BE2C (cell line): ENCODE measurements at regions not wholly inside any gene's neighbourhood (a gene's known extent, or its start where the extent isn't known, plus 50 kb on each side); places are given as distances from the start of the nearest gene placed in this dataset.
A peak's percentile ranks its signal among the peaks of the same experiment; 100 is the strongest.

Experiments used
- DNase-seq: peaks from one replicate; pipeline ENCODE4 v3.0.0-alpha.2; 2020
- H3K27me3 ChIP-seq: fragments of 250-450 bp; sonication (Bioruptor Pico); 2 replicates; pipeline ENCODE4 v1.5.1; 2020; ENCODE audit warnings: mild to moderate bottlenecking
- H3K36me3 ChIP-seq: fragments of 250-450 bp; sonication (Bioruptor Pico); 2 replicates; pipeline ENCODE4 v1.5.1; 2020; ENCODE audit warnings: mild to moderate bottlenecking
- H3K4me1 ChIP-seq: fragments of 250-450 bp; sonication (Bioruptor Pico); 2 replicates; pipeline ENCODE4 v1.5.1; 2020
- H3K4me3 ChIP-seq: 2 replicates; pipeline ENCODE4 v1.5.1; 2011; ENCODE audit warnings: low read depth, low read length
- H3K9me3 ChIP-seq: fragments of 250-450 bp; sonication (Bioruptor Pico); 2 replicates; pipeline ENCODE4 v1.5.1; 2020
- CTCF ChIP-seq: IDR thresholded peaks from 2 replicates; pipeline ENCODE4 v1.5.1; 2012; ENCODE audit warnings: mild to moderate bottlenecking, low read depth, low read length

- Histone ChIP-seq H3K4me1 (no peaks in the 10 kb centered on the region), H3K9me3 (no peaks in the 10 kb centered on the region), H3K36me3 (no peaks in the 10 kb centered on the region), H3K27me3 (no peaks in the 10 kb centered on the region), H3K4me3 (no peak overlapping the region)
- DNase-seq: no peak
- no peak for TF ChIP-seq CTCF
Measured at GRCh38 chr17:70319516-70319915, 150.2 kb downstream of the KCNJ2 start.

GRCh38 chr17:70320673-70321345 is 151.5 kb downstream of the KCNJ2 start:
- no peak overlapping the region for H3K4me3 ChIP-seq
- H3K36me3 ChIP-seq: no peaks in the 10 kb centered on the region
- H3K4me1 ChIP-seq: no peaks in the 10 kb centered on the region
- no peaks in the 10 kb centered on the region for H3K9me3 ChIP-seq
- no peak for TF ChIP-seq CTCF
- H3K27me3 ChIP-seq: no peaks in the 10 kb centered on the region
- DNase-seq: peak; percentile 50

- TF ChIP-seq CTCF: no peak
- no peak overlapping the region for H3K4me3 ChIP-seq
- no peaks in the 10 kb centered on the region for H3K36me3 ChIP-seq
- H3K9me3 ChIP-seq: no peaks in the 10 kb centered on the region
- DNase-seq: no peak
- no peaks in the 10 kb centered on the region for H3K27me3 ChIP-seq
- H3K4me1 ChIP-seq: no peaks in the 10 kb centered on the region
Measured at GRCh38 chr17:70321352-70321751, 152.0 kb downstream of the KCNJ2 start.

- no peak overlapping the region for H3K4me3 ChIP-seq
- DNase-seq: no peak
- H3K27me3 ChIP-seq: no peaks in the 10 kb centered on the region
- H3K9me3 ChIP-seq: no peaks in the 10 kb centered on the region
- no peaks in the 10 kb centered on the region for H3K4me1 ChIP-seq
- no peak for TF ChIP-seq CTCF
- no peaks in the 10 kb centered on the region for H3K36me3 ChIP-seq
Measured at GRCh38 chr17:70323269-70323668, 153.9 kb downstream of the KCNJ2 start.

- DNase-seq: no peak
- H3K4me1 ChIP-seq: no peaks in the 10 kb centered on the region
- no peak overlapping the region for H3K4me3 ChIP-seq
- H3K27me3 ChIP-seq: no peaks in the 10 kb centered on the region
- H3K9me3 ChIP-seq: no peaks in the 10 kb centered on the region
- TF ChIP-seq CTCF: no peak
- H3K36me3 ChIP-seq: no peaks in the 10 kb centered on the region
Measured at GRCh38 chr17:70324031-70324430, 154.7 kb downstream of the KCNJ2 start.

GRCh38 chr17:70327279-70327678 is 157.9 kb downstream of the KCNJ2 start:
- Histone ChIP-seq H3K27me3 (no peaks in the 10 kb centered on the region), H3K9me3 (no peaks in the 10 kb centered on the region), H3K36me3 (no peaks in the 10 kb centered on the region), H3K4me1 (no peaks in the 10 kb centered on the region), H3K4me3 (no peak overlapping the region)
- TF ChIP-seq CTCF: no peak
- no peak for DNase-seq
